Osteoblast (primary cell): ENCODE measurements at regions not wholly inside any gene's neighbourhood (a gene's known extent, or its start where the extent isn't known, plus 50 kb on each side); places are given as distances from the start of the nearest gene placed in this dataset.
"Not testable (repeated sequence)": the region's sequence is repeated elsewhere in the genome, so short reads cannot be mapped to it uniquely, and the experiment has no call there.

ENCODE experiments used
- DNase-seq: peaks from one replicate; pipeline ENCODE4 v3.0.0; 2011; ENCODE audit warnings: low spot score, mixed read lengths; ENCODE audit not compliant: insufficient read length; ENCODE audit errors: missing footprints
- H2AFZ ChIP-seq: 2 replicates; pipeline ENCODE4 v1.6.0; 2011; ENCODE audit warnings: mild to moderate bottlenecking, low read length
- H3K27ac ChIP-seq: 2 replicates; pipeline ENCODE4 v1.5.1; 2011; ENCODE audit warnings: mild to moderate bottlenecking, low read depth, low read length, moderate library complexity
- H3K27me3 ChIP-seq: 2 replicates; pipeline ENCODE4 v1.6.0; 2012; ENCODE audit warnings: mild to moderate bottlenecking, control low read depth, inconsistent platforms, low read length, moderate library complexity; ENCODE audit not compliant: insufficient read depth
- H3K36me3 ChIP-seq: 2 replicates; pipeline ENCODE4 v1.5.1; 2011; ENCODE audit warnings: mild to moderate bottlenecking, low read length, control low read depth, moderate library complexity; ENCODE audit not compliant: insufficient read depth
- H3K4me1 ChIP-seq: 2 replicates; pipeline ENCODE4 v1.5.1; 2011; ENCODE audit warnings: mild to moderate bottlenecking, low read length, control low read depth, moderate library complexity; ENCODE audit not compliant: insufficient read depth
- H3K4me2 ChIP-seq: 2 replicates; pipeline ENCODE4 v1.6.0; 2011; ENCODE audit warnings: mild to moderate bottlenecking, low read length; ENCODE audit not compliant: insufficient read depth
- H3K4me3 ChIP-seq: fragments of 200-600 bp; sonication (generic); 3 replicates; pipeline ENCODE4 v1.5.1; 2012; ENCODE audit warnings: mild to moderate bottlenecking, low read length, inconsistent platforms; ENCODE audit not compliant: insufficient read depth
- H3K79me2 ChIP-seq: 2 replicates; pipeline ENCODE4 v1.6.0; 2012; ENCODE audit warnings: mild to moderate bottlenecking, low read length, control low read depth, inconsistent platforms; ENCODE audit not compliant: insufficient read depth
- H3K9me3 ChIP-seq: 2 replicates; pipeline ENCODE4 v1.5.1; 2011; ENCODE audit warnings: low read depth, low read length, control low read depth
- H4K20me1 ChIP-seq: 2 replicates; pipeline ENCODE4 v1.6.0; 2012; ENCODE audit warnings: mild to moderate bottlenecking, low read length, control low read depth; ENCODE audit not compliant: insufficient read depth
- TF ChIP-seq, protein P1 (sequence below): IDR thresholded peaks from 2 replicates; pipeline ENCODE4 v1.5.1; 2011; ENCODE audit warnings: mild to moderate bottlenecking, low read depth, low read length, moderate library complexity; ENCODE audit errors: extremely low read depth

GRCh38 chr10:25843551-25844170 lies 90.4 kb upstream of the MYO3A start:
- no peaks in the 10 kb centered on the region for H3K9me3 ChIP-seq
- H3K4me3 ChIP-seq, result no peak overlapping the region
- TF ChIP-seq, protein P1, sequence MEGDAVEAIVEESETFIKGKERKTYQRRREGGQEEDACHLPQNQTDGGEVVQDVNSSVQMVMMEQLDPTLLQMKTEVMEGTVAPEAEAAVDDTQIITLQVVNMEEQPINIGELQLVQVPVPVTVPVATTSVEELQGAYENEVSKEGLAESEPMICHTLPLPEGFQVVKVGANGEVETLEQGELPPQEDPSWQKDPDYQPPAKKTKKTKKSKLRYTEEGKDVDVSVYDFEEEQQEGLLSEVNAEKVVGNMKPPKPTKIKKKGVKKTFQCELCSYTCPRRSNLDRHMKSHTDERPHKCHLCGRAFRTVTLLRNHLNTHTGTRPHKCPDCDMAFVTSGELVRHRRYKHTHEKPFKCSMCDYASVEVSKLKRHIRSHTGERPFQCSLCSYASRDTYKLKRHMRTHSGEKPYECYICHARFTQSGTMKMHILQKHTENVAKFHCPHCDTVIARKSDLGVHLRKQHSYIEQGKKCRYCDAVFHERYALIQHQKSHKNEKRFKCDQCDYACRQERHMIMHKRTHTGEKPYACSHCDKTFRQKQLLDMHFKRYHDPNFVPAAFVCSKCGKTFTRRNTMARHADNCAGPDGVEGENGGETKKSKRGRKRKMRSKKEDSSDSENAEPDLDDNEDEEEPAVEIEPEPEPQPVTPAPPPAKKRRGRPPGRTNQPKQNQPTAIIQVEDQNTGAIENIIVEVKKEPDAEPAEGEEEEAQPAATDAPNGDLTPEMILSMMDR, result no peak
- H3K27me3 ChIP-seq, result no peaks in the 10 kb centered on the region
- no peak overlapping the region for H3K4me2 ChIP-seq
- H3K79me2 ChIP-seq, result no peaks in the 10 kb centered on the region
- H2AFZ ChIP-seq, result no peak overlapping the region
- no peaks in the 10 kb centered on the region for H3K4me1 ChIP-seq
- H4K20me1 ChIP-seq, result no peaks in the 10 kb centered on the region
- H3K27ac ChIP-seq, result no peak overlapping the region
- no peaks in the 10 kb centered on the region for H3K36me3 ChIP-seq
- DNase-seq, result no peak

GRCh38 chr10:25844716-25845115 lies 89.3 kb upstream of the MYO3A start:
- H3K9me3 ChIP-seq, H3K36me3 ChIP-seq, H3K79me2 ChIP-seq, H2AFZ ChIP-seq, DNase-seq, H4K20me1 ChIP-seq, H3K27ac ChIP-seq, H3K27me3 ChIP-seq, H3K4me2 ChIP-seq, H3K4me3 ChIP-seq, H3K4me1 ChIP-seq: not testable (repeated sequence)

- H3K79me2 ChIP-seq, result no peaks in the 10 kb centered on the region
- no peaks in the 10 kb centered on the region for H4K20me1 ChIP-seq
- no peaks in the 10 kb centered on the region for H3K36me3 ChIP-seq
- no peaks in the 10 kb centered on the region for H3K9me3 ChIP-seq
- no peak overlapping the region for H3K27ac ChIP-seq
- no peak for DNase-seq
- H3K4me2 ChIP-seq, result no peak overlapping the region
- H3K4me3 ChIP-seq, result no peak overlapping the region
- no peaks in the 10 kb centered on the region for H3K27me3 ChIP-seq
- H3K4me1 ChIP-seq, result no peaks in the 10 kb centered on the region
- no peak overlapping the region for H2AFZ ChIP-seq
- TF ChIP-seq, protein P1, result no peak
Measured at GRCh38 chr10:25849268-25849667, 84.8 kb upstream of the MYO3A start.

DNA sequence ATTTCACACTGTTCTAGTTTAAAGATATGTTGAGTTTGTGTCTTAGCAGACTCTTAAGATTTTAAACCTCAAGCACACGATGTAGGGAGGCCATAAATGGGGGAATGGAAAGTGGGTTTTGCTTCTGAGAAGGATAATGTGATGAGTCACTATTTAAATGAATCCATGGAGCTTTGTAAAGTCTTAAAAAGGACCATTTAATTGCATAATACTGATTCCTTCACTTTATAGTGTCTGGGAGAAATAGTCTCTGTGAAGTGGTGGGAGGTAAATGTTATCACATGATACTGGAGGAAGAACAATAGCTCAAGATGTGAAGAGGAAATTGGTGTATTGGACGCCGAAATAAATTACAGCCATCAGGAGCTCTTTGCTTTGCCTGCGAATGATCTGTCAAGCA lies 84.0 kb upstream of the MYO3A start:
- TF ChIP-seq, protein P1, result no peak
- Histone ChIP-seq H3K27me3 (no peaks in the 10 kb centered on the region), H3K4me1 (no peaks in the 10 kb centered on the region), H4K20me1 (no peaks in the 10 kb centered on the region), H3K9me3 (no peaks in the 10 kb centered on the region), H3K27ac (no peak overlapping the region), H3K4me2 (no peak overlapping the region), H2AFZ (no peak overlapping the region), H3K79me2 (no peaks in the 10 kb centered on the region), H3K36me3 (no peaks in the 10 kb centered on the region), H3K4me3 (no peak overlapping the region)
- DNase-seq, result no peak
